ENCODE measurements at regions not wholly inside any gene's neighbourhood (a gene's known extent, or its start where the extent isn't known, plus 50 kb on each side); places are given as distances from the start of the nearest gene placed in this dataset.

- peak in 1 of 4 experiments; percentile 9 for DNase-seq
Observed at GRCh38 chr7:18317941-18318340, 177.6 kb upstream of the HDAC9 start.

GRCh38 chr7:18320422-18320821, 175.1 kb upstream of the HDAC9 start:
- no peak for DNase-seq

GRCh38 chr7:18320971-18321567, 174.5 kb upstream of the HDAC9 start:
- DNase-seq = peak; percentile 20 to 71 (median 44)

GRCh38 chr7:18330548-18330947, 165.0 kb upstream of the HDAC9 start:
- no peak for DNase-seq

- peak in 2 of 4 experiments; percentile 40 to 47 for DNase-seq
Observed at GRCh38 chr7:18336626-18337025, 158.9 kb upstream of the HDAC9 start.

GRCh38 chr7:18337048-18337809, 158.3 kb upstream of the HDAC9 start:
- DNase-seq = peak; percentile 62 to 83 (median 77)

- peak in 2 of 4 experiments; percentile 39 to 62 for DNase-seq
Observed at GRCh38 chr7:18338910-18339523, 156.5 kb upstream of the HDAC9 start.

DNA sequence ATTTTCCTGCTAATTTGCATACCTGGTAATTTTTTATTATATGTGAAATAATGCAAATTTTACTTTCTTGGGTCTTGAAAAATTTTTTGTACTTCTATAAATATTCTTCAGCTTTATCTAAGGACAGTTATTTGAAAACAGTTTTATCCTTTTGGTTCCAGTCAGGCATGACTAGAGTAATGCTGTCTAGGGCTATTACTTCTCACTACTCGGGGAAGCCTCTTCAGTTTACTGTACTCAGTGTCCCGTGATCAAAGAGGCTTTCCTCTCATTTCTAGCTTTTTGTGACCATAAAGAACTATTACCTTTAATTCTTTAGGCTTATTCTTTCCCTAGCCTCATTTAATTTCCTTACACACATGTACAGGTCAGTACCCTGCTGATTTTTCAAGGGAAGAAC, 153.8 kb upstream of the HDAC9 start:
- DNase-seq = no peak

GRCh38 chr7:18343047-18343446, 152.5 kb upstream of the HDAC9 start:
- peak in 1 of 4 experiments; percentile 23 for DNase-seq

- DNase-seq = no peak
Observed at GRCh38 chr7:18344536-18344935, 151.0 kb upstream of the HDAC9 start.

- DNase-seq = peak; percentile 54 to 79 (median 60)
Observed at GRCh38 chr7:18345641-18346234, 149.8 kb upstream of the HDAC9 start.

- no peak for DNase-seq
Observed at GRCh38 chr7:18347170-18347569, 148.4 kb upstream of the HDAC9 start.

GRCh38 chr7:18350678-18351077, 144.9 kb upstream of the HDAC9 start:
- no peak for DNase-seq

GRCh38 chr7:18352339-18353255, 143.0 kb upstream of the HDAC9 start:
- peak; percentile 49 to 65 (median 59) for DNase-seq

DNA sequence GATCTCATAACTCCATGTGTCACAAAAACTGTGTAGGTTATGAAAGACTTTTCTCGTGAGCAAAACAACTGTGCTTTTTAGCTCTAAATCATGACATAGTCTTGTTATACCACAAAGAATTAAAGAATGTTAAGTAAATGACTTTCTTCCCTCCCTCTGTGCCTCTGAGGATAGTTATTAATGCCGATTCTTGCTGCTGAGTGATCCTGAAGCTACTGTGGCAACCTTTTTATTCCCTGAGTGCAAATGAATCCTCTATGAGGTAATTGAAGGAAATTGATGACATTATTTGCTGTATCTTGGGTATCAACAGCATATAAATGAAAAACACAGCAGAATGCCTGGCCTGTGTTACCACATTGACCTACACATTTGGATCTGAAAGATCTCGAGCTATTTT, 142.2 kb upstream of the HDAC9 start:
- no peak for DNase-seq

DNA sequence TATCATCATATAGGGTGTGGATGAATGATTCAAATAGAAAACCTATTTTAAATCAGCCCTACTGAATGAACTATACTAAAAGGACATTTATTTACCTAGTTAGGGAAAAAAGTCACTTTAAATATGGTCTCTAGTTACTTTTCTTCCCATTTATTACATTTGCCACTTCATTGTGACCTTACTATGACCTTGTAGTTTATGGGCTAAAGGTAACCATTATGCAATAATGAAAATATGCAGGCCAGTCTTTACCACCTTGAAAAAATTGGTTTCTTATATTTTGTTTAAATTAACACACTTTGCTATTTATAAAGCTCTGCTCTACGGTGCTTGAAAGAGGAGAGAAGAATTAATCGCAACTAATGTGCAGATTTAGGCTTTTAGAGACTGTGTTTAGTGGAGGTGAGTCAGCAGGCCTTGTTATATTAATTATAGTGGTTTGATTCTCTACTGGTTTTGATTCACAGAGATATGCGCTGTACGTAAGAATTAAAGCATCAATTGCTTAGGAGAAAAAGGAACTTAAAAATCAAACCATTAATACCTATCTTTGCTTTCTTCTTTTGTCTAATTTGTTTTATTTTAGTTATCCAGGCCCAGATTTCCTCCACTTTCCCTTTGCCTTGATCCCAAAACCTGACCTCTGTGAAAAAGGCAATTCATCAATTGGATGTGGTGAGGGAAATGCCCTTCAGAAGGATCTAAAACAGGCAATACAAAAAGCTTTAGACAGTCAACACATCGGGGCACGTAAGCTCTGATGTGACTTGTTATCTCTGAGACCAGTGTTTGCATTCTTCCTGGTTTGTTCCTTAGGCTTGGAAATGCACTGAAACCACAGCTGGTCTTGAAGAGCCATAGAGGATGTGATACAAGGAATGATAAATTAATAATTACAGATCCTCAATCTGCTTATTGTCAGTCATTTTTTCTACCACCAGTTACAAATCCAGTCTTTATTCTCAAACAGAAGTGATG, 141.2 kb upstream of the HDAC9 start:
- no peak for DNase-seq

GRCh38 chr7:18356191-18356645, 139.3 kb upstream of the HDAC9 start:
- peak; percentile 8 to 67 (median 40) for DNase-seq

- DNase-seq = peak in 2 of 4 experiments; percentile 6 to 27
Observed at GRCh38 chr7:18357691-18358090, 137.9 kb upstream of the HDAC9 start.

GRCh38 chr7:18361756-18362155, 133.8 kb upstream of the HDAC9 start:
- DNase-seq = no peak

- DNase-seq = no peak
Observed at GRCh38 chr7:18363751-18364380, 131.7 kb upstream of the HDAC9 start.
